NCI-H1048 (cell line): ENCODE measurements at regions not wholly inside any gene's neighbourhood (a gene's known extent, or its start where the extent isn't known, plus 50 kb on each side); places are given as distances from the start of the nearest gene placed in this dataset.
A peak's percentile ranks its signal among the peaks of the same experiment; 100 is the strongest.

Experiments used
- DNase-seq: peaks from one replicate; lab custom pipeline; 2025; lab: John Stamatoyannopoulos, UW

GRCh38 chr2:222058819-222059445 is 239.9 kb downstream of the PAX3 start:
- DNase-seq: no peak

- no peak for DNase-seq
Observed at GRCh38 chr2:222057347-222058073, 241.3 kb downstream of the PAX3 start.

GRCh38 chr2:222055328-222055727 is 243.5 kb downstream of the PAX3 start:
- DNase-seq: no peak

- no peak for DNase-seq
Observed at GRCh38 chr2:222054813-222055212, 244.0 kb downstream of the PAX3 start.

GRCh38 chr2:222052934-222053367 is 245.8 kb downstream of the PAX3 start:
- no peak for DNase-seq

GRCh38 chr2:222050981-222051380 is 247.8 kb downstream of the PAX3 start:
- no peak for DNase-seq

GRCh38 chr2:222049946-222050345 is 248.9 kb downstream of the PAX3 start:
- DNase-seq: no peak

GRCh38 chr2:222043897-222044296 is 254.9 kb downstream of the PAX3 start:
- DNase-seq: no peak

- DNase-seq: no peak
Observed at GRCh38 chr2:222042666-222043065, 256.1 kb downstream of the PAX3 start.

- DNase-seq: no peak
Observed at GRCh38 chr2:222040333-222040732, 258.5 kb downstream of the PAX3 start.

- no peak for DNase-seq
Observed at GRCh38 chr2:222039821-222040220, 259.0 kb downstream of the PAX3 start.

GRCh38 chr2:222038067-222038802 is 260.6 kb downstream of the PAX3 start:
- DNase-seq: peak; percentile 11

GRCh38 chr2:222037211-222037610 is 261.6 kb downstream of the PAX3 start:
- no peak for DNase-seq

- DNase-seq: no peak
Observed at GRCh38 chr2:222034058-222034457, 264.7 kb downstream of the PAX3 start.

GRCh38 chr2:222033541-222033940 is 265.3 kb downstream of the PAX3 start:
- DNase-seq: no peak

GRCh38 chr2:222025881-222026271 is 272.9 kb downstream of the PAX3 start:
- no peak for DNase-seq

GRCh38 chr2:222024932-222025880 is 273.6 kb downstream of the PAX3 start:
- DNase-seq: no peak

- no peak for DNase-seq
Observed at GRCh38 chr2:222017252-222017850, 281.4 kb downstream of the PAX3 start.

GRCh38 chr2:222013889-222014288 is 284.9 kb downstream of the PAX3 start:
- no peak for DNase-seq

- DNase-seq: no peak
Observed at GRCh38 chr2:222000326-222000725, 298.5 kb downstream of the PAX3 start.

GRCh38 chr2:221999717-222000116 is 299.1 kb downstream of the PAX3 start:
- DNase-seq: no peak
